ENCODE measurements at regions not wholly inside any gene's neighbourhood (a gene's known extent, or its start where the extent isn't known, plus 50 kb on each side); places are given as distances from the start of the nearest gene placed in this dataset.

DNA sequence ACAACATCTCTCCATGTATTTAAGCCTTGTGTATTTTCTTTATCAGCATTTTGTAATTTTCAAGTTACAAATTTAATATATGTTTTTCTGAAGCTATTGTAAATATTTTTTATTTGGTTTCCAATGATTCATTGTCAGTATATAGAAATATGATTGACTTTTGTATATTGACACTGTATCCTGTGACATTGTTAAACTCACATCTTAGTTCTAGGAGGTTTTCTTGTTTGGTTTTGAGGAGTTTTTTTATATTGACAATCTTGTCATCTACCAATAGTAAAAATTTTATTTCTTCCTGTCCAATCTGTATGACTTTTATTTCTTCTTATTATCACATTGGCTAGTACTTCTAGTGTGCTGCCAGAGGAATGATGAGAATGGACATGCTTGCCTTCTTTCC lies 393.7 kb downstream of the GPAM start:
- TF ChIP-seq, protein P1, sequence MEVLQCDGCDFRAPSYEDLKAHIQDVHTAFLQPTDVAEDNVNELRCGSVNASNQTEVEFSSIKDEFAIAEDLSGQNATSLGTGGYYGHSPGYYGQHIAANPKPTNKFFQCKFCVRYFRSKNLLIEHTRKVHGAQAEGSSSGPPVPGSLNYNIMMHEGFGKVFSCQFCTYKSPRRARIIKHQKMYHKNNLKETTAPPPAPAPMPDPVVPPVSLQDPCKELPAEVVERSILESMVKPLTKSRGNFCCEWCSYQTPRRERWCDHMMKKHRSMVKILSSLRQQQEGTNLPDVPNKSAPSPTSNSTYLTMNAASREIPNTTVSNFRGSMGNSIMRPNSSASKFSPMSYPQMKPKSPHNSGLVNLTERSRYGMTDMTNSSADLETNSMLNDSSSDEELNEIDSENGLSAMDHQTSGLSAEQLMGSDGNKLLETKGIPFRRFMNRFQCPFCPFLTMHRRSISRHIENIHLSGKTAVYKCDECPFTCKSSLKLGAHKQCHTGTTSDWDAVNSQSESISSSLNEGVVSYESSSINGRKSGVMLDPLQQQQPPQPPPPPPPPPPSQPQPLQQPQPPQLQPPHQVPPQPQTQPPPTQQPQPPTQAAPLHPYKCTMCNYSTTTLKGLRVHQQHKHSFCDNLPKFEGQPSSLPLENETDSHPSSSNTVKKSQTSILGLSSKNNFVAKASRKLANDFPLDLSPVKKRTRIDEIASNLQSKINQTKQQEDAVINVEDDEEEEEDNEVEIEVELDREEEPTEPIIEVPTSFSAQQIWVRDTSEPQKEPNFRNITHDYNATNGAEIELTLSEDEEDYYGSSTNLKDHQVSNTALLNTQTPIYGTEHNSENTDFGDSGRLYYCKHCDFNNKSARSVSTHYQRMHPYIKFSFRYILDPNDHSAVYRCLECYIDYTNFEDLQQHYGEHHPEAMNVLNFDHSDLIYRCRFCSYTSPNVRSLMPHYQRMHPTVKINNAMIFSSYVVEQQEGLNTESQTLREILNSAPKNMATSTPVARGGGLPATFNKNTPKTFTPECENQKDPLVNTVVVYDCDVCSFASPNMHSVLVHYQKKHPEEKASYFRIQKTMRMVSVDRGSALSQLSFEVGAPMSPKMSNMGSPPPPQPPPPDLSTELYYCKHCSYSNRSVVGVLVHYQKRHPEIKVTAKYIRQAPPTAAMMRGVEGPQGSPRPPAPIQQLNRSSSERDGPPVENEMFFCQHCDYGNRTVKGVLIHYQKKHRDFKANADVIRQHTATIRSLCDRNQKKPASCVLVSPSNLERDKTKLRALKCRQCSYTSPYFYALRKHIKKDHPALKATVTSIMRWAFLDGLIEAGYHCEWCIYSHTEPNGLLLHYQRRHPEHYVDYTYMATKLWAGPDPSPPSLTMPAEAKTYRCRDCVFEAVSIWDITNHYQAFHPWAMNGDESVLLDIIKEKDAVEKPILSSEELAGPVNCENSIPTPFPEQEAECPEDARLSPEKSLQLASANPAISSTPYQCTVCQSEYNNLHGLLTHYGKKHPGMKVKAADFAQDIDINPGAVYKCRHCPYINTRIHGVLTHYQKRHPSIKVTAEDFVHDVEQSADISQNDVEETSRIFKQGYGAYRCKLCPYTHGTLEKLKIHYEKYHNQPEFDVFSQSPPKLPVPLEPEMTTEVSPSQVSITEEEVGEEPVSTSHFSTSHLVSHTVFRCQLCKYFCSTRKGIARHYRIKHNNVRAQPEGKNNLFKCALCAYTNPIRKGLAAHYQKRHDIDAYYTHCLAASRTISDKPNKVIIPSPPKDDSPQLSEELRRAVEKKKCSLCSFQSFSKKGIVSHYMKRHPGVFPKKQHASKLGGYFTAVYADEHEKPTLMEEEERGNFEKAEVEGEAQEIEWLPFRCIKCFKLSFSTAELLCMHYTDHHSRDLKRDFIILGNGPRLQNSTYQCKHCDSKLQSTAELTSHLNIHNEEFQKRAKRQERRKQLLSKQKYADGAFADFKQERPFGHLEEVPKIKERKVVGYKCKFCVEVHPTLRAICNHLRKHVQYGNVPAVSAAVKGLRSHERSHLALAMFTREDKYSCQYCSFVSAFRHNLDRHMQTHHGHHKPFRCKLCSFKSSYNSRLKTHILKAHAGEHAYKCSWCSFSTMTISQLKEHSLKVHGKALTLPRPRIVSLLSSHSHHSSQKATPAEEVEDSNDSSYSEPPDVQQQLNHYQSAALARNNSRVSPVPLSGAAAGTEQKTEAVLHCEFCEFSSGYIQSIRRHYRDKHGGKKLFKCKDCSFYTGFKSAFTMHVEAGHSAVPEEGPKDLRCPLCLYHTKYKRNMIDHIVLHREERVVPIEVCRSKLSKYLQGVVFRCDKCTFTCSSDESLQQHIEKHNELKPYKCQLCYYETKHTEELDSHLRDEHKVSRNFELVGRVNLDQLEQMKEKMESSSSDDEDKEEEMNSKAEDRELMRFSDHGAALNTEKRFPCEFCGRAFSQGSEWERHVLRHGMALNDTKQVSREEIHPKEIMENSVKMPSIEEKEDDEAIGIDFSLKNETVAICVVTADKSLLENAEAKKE (CRISPR knock-in tag; IDR thresholded peaks at IDR 0.05), result no peak
- TF ChIP-seq, protein P2, sequence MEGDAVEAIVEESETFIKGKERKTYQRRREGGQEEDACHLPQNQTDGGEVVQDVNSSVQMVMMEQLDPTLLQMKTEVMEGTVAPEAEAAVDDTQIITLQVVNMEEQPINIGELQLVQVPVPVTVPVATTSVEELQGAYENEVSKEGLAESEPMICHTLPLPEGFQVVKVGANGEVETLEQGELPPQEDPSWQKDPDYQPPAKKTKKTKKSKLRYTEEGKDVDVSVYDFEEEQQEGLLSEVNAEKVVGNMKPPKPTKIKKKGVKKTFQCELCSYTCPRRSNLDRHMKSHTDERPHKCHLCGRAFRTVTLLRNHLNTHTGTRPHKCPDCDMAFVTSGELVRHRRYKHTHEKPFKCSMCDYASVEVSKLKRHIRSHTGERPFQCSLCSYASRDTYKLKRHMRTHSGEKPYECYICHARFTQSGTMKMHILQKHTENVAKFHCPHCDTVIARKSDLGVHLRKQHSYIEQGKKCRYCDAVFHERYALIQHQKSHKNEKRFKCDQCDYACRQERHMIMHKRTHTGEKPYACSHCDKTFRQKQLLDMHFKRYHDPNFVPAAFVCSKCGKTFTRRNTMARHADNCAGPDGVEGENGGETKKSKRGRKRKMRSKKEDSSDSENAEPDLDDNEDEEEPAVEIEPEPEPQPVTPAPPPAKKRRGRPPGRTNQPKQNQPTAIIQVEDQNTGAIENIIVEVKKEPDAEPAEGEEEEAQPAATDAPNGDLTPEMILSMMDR (conservative IDR thresholded peaks at IDR 0.05; ENCODE audit: low read depth in 2 of 2), result no peak
- TF ChIP-seq EZH2 (IDR thresholded peaks at IDR 0.05; ENCODE audit: low read depth, unreplicated experiment), result no peak
- TF ChIP-seq, protein P3, sequence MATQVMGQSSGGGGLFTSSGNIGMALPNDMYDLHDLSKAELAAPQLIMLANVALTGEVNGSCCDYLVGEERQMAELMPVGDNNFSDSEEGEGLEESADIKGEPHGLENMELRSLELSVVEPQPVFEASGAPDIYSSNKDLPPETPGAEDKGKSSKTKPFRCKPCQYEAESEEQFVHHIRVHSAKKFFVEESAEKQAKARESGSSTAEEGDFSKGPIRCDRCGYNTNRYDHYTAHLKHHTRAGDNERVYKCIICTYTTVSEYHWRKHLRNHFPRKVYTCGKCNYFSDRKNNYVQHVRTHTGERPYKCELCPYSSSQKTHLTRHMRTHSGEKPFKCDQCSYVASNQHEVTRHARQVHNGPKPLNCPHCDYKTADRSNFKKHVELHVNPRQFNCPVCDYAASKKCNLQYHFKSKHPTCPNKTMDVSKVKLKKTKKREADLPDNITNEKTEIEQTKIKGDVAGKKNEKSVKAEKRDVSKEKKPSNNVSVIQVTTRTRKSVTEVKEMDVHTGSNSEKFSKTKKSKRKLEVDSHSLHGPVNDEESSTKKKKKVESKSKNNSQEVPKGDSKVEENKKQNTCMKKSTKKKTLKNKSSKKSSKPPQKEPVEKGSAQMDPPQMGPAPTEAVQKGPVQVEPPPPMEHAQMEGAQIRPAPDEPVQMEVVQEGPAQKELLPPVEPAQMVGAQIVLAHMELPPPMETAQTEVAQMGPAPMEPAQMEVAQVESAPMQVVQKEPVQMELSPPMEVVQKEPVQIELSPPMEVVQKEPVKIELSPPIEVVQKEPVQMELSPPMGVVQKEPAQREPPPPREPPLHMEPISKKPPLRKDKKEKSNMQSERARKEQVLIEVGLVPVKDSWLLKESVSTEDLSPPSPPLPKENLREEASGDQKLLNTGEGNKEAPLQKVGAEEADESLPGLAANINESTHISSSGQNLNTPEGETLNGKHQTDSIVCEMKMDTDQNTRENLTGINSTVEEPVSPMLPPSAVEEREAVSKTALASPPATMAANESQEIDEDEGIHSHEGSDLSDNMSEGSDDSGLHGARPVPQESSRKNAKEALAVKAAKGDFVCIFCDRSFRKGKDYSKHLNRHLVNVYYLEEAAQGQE (IDR thresholded peaks at IDR 0.05; ENCODE audit: unreplicated experiment), result no peak
- no peak for TF ChIP-seq ZNF331 (CRISPR knock-in tag; IDR thresholded peaks at IDR 0.05; ENCODE audit: low read depth)
- TF ChIP-seq EZH2phosphoT487 (IDR thresholded peaks at IDR 0.05; ENCODE audit: unreplicated experiment), result no peak
